Esophagus squamous epithelium (tissue), 5 donors: ENCODE measurements at regions not wholly inside any gene's neighbourhood (a gene's known extent, or its start where the extent isn't known, plus 50 kb on each side); places are given as distances from the start of the nearest gene placed in this dataset.

ENCODE experiments used
- DNase-seq: peaks from one replicate; lab custom pipeline; 2025; lab: John Stamatoyannopoulos, UW
- H3K27ac ChIP-seq, 4 donors: fragments of 200-600 bp; sonication (generic); one replicate each; pipeline ENCODE4 v1.5.1; 2016 to 2019; ENCODE audit warnings: mild to moderate bottlenecking in 1 of 4
- H3K27me3 ChIP-seq, 4 donors: fragments of 200-600 bp; sonication (generic); 1 replicate in 3 of 4; 2 replicates in 1 of 4; pipeline versions ENCODE4 v1.5.1 to v1.6.0; 2017 to 2021; ENCODE audit warnings: antibody characterized with exemption in 1 of 4
- H3K36me3 ChIP-seq, 3 donors: fragments of 200-600 bp; sonication (generic); one replicate each; pipeline ENCODE4 v1.5.1; 2016 to 2019
- H3K4me1 ChIP-seq, 3 donors: fragments of 200-600 bp; sonication (generic); one replicate each; pipeline ENCODE4 v1.5.1; 2017 to 2019
- H3K4me3 ChIP-seq, 4 donors: fragments of 200-600 bp; sonication (generic); 1 replicate in 3 of 4; 2 replicates in 1 of 4; pipeline ENCODE4 v1.5.1; 2016 to 2019; ENCODE audit warnings: mild to moderate bottlenecking in 2 of 4, moderate library complexity in 1 of 4
- H3K9me3 ChIP-seq, 3 donors: fragments of 200-600 bp; sonication (generic); one replicate each; pipeline ENCODE4 v1.5.1; 2016 to 2019
- CTCF ChIP-seq, 6 experiments: fragments of 450-650 bp in 4 of 6; fragments of 200-600 bp in 2 of 6; sonication (generic) in 2 of 6; IDR thresholded peaks; one replicate each; pipeline ENCODE4 v1.5.1; 2016 to 2019; ENCODE audit warnings: antibody characterized with exemption in 6 of 6, mild to moderate bottlenecking in 4 of 6, moderate library complexity in 4 of 6
- POLR2A ChIP-seq, 4 donors: fragments of 450-650 bp; IDR thresholded peaks; one replicate each; pipeline ENCODE4 v1.6.1; 2017; ENCODE audit warnings: antibody characterized with exemption in 4 of 4, mild to moderate bottlenecking in 4 of 4, moderate library complexity in 3 of 4
- WGBS, 2 donors: methylation state at CpG; one replicate each; pipeline ENCODE4 v1.1.5; 2018; 5-methylcytosine and 5-hydroxymethylcytosine counted together
- intact Hi-C: fragments of 100-400 bp; cut with DNase I; formaldehyde crosslinking; loops from one replicate; pipeline ENCODE4 v1.15.0; 2022
- donor health status: DM: yes; HTN: yes; CAD: no.

- H3K27ac ChIP-seq: no peak overlapping the region
- TF ChIP-seq POLR2A (IDR thresholded peaks at IDR 0.05) (no peak), CTCF (IDR thresholded peaks at IDR 0.05) (no peak)
Observed at GRCh38 chr20:60219984-60220562, 261.9 kb downstream of the CDH26 start.

GRCh38 chr20:60220706-60221105 is 262.5 kb downstream of the CDH26 start:
- Histone ChIP-seq H3K27me3 (peaks cover 0 to 6% (median 0%) of the 10 kb centered on the region in 4 donors), H3K4me3 (no peak overlapping the region), H3K4me1 (no peaks in the 10 kb centered on the region), H3K27ac (no peak overlapping the region), H3K36me3 (no peaks in the 10 kb centered on the region), H3K9me3 (no peaks in the 10 kb centered on the region)
- no peak for DNase-seq
- no peak for TF ChIP-seq CTCF (IDR thresholded peaks at IDR 0.05)
- WGBS, 2 donors: 63 to 74% methylated on average over 7 to 8 of the region's 8 CpGs
- intact Hi-C loops: no loop called here

More at GRCh38 chr20:60219984-60220562, 261.9 kb downstream of the CDH26 start:
- Histone ChIP-seq H3K4me3 (no peak overlapping the region), H3K9me3 (no peaks in the 10 kb centered on the region), H3K4me1 (no peaks in the 10 kb centered on the region), H3K27me3 (peaks cover 0 to 6% (median 0%) of the 10 kb centered on the region in 4 donors), H3K36me3 (no peaks in the 10 kb centered on the region)
- DNase-seq: no peak
- intact Hi-C loops: no loop called here
- WGBS, 2 donors: 79 to 82% methylated on average over 8 of the region's 9 CpGs

GRCh38 chr20:60221593-60221992 is 263.4 kb downstream of the CDH26 start:
- 52 to 66% methylated on average over 2 to 3 of the region's 3 CpGs for WGBS, 2 donors
- Histone ChIP-seq H3K36me3 (no peaks in the 10 kb centered on the region), H3K4me1 (no peaks in the 10 kb centered on the region), H3K27me3 (peaks cover 0 to 6% (median 0%) of the 10 kb centered on the region in 4 donors), H3K4me3 (no peak overlapping the region), H3K27ac (no peak overlapping the region), H3K9me3 (no peaks in the 10 kb centered on the region)
- no peak for DNase-seq
- TF ChIP-seq CTCF (IDR thresholded peaks at IDR 0.05): no peak
- intact Hi-C loops: no loop called here

GRCh38 chr20:60222497-60222896 is 264.3 kb downstream of the CDH26 start:
- Histone ChIP-seq H3K36me3 (no peaks in the 10 kb centered on the region), H3K9me3 (no peaks in the 10 kb centered on the region), H3K27me3 (peaks cover 0 to 3% (median 0%) of the 10 kb centered on the region in 4 donors), H3K27ac (no peak overlapping the region), H3K4me1 (no peaks in the 10 kb centered on the region), H3K4me3 (no peak overlapping the region)
- DNase-seq: no peak
- TF ChIP-seq CTCF (IDR thresholded peaks at IDR 0.05) (no peak), POLR2A (IDR thresholded peaks at IDR 0.05) (no peak)
- 60 to 70% methylated on average over 2 of the region's 2 CpGs for WGBS, 2 donors
- intact Hi-C loops: no loop called here

- peaks cover 0 to 3% (median 0%) of the 10 kb centered on the region in 4 donors for H3K27me3 ChIP-seq
- no peaks in the 10 kb centered on the region for H3K4me1 ChIP-seq
- 71 to 74% methylated on average over 5 of the region's 5 CpGs for WGBS, 2 donors
- TF ChIP-seq CTCF (IDR thresholded peaks at IDR 0.05) (no peak), POLR2A (IDR thresholded peaks at IDR 0.05) (no peak)
- no peak overlapping the region for H3K4me3 ChIP-seq
- intact Hi-C loops: no loop called here
- DNase-seq: no peak
- H3K36me3 ChIP-seq: no peaks in the 10 kb centered on the region
- H3K27ac ChIP-seq: no peak overlapping the region
- no peaks in the 10 kb centered on the region for H3K9me3 ChIP-seq
Observed at GRCh38 chr20:60223174-60223573, 265.0 kb downstream of the CDH26 start.
